ENCODE measurements at regions not wholly inside any gene's neighbourhood (a gene's known extent, or its start where the extent isn't known, plus 50 kb on each side); places are given as distances from the start of the nearest gene placed in this dataset.

- no peak overlapping the region for H3K27ac ChIP-seq
These were observed 131.8 kb upstream of the MCTP2 start for GRCh38 chr15:94099574-94099960.

GRCh38 chr15:94098921-94099573, 132.3 kb upstream of the MCTP2 start:
- Histone ChIP-seq H3K4me1 (no peaks in the 10 kb centered on the region), H3K9me3 (no peaks in the 10 kb centered on the region), H3K27me3 (no peaks in the 10 kb centered on the region), H3K4me3 (no peak overlapping the region), H3K27ac (no peak overlapping the region), H3K36me3 (no peaks in the 10 kb centered on the region)
- ATAC-seq (no peak), DNase-seq (no peak)
- intact Hi-C loops (cut with DNase I; ENCODE audit: low total_unique reads) (no loop called here), in situ Hi-C loops (cut with MboI; ENCODE audit: low sequenced_read_pairs in 4 of 4) (no loop called here)
- TF ChIP-seq POLR2A (IDR thresholded peaks at IDR 0.05), result no peak
- no peak for TF ChIP-seq CTCF (IDR thresholded peaks at IDR 0.05 in 4 of 5, conservative IDR thresholded peaks at IDR 0.05 in 1 of 5)

More at GRCh38 chr15:94099574-94099960, 131.8 kb upstream of the MCTP2 start:
- H3K4me3 ChIP-seq, result no peak overlapping the region
- no peak for ATAC-seq
- in situ Hi-C loops (cut with MboI; ENCODE audit: low sequenced_read_pairs in 4 of 4) (no loop called here), intact Hi-C loops (cut with DNase I; ENCODE audit: low total_unique reads) (no loop called here)
- no peaks in the 10 kb centered on the region for H3K27me3 ChIP-seq
- H3K9me3 ChIP-seq, result no peaks in the 10 kb centered on the region
- no peaks in the 10 kb centered on the region for H3K4me1 ChIP-seq
- DNase-seq, result no peak
- no peaks in the 10 kb centered on the region for H3K36me3 ChIP-seq
- TF ChIP-seq CTCF (IDR thresholded peaks at IDR 0.05 in 4 of 5, conservative IDR thresholded peaks at IDR 0.05 in 1 of 5), result no peak

DNA sequence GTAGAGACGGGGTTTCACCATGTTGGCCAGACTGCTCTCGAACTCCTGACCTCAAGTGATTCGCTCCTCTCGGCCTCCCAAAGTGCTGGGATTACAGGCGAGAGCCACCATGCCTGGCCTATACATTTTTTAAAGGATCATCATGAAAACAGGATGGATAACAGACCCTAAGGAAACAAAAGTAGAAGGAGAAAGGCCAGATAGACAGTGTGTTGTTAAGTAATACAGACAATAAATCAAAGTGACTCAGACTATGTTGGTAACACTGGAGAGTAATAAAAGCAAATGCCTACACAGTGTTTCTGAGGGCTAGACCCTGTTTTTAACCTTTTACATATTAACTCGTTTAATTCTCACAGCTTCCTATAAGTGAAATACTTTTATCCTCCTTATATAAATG, 133.8 kb upstream of the MCTP2 start:
- no peak for ATAC-seq
- in situ Hi-C loops (cut with MboI; ENCODE audit: low sequenced_read_pairs in 4 of 4), result no loop called here

GRCh38 chr15:94094310-94094709, 137.1 kb upstream of the MCTP2 start:
- no peak for ATAC-seq
- no peaks in the 10 kb centered on the region for H3K36me3 ChIP-seq
- in situ Hi-C loops (cut with MboI; ENCODE audit: low sequenced_read_pairs in 4 of 4) (no loop called here), intact Hi-C loops (cut with DNase I; ENCODE audit: low total_unique reads) (no loop called here)
- no peaks in the 10 kb centered on the region for H3K4me1 ChIP-seq
- TF ChIP-seq POLR2A (IDR thresholded peaks at IDR 0.05) (no peak), CTCF (IDR thresholded peaks at IDR 0.05 in 4 of 5, conservative IDR thresholded peaks at IDR 0.05 in 1 of 5) (no peak)
- DNase-seq, result no peak
- no peaks in the 10 kb centered on the region for H3K27me3 ChIP-seq
- no peak overlapping the region for H3K4me3 ChIP-seq
- H3K9me3 ChIP-seq, result no peaks in the 10 kb centered on the region
- H3K27ac ChIP-seq, result no peak overlapping the region

More for the DNA sequence above, 133.8 kb upstream of the MCTP2 start:
- Histone ChIP-seq H3K4me3 (no peak overlapping the region), H3K36me3 (no peaks in the 10 kb centered on the region), H3K27me3 (no peaks in the 10 kb centered on the region), H3K27ac (no peak overlapping the region), H3K9me3 (no peaks in the 10 kb centered on the region), H3K4me1 (no peaks in the 10 kb centered on the region)
- TF ChIP-seq CTCF (IDR thresholded peaks at IDR 0.05 in 4 of 5, conservative IDR thresholded peaks at IDR 0.05 in 1 of 5), result no peak
- TF ChIP-seq POLR2A (IDR thresholded peaks at IDR 0.05), result no peak
- intact Hi-C loops (cut with DNase I; ENCODE audit: low total_unique reads), result no loop called here
- DNase-seq, result no peak

DNA sequence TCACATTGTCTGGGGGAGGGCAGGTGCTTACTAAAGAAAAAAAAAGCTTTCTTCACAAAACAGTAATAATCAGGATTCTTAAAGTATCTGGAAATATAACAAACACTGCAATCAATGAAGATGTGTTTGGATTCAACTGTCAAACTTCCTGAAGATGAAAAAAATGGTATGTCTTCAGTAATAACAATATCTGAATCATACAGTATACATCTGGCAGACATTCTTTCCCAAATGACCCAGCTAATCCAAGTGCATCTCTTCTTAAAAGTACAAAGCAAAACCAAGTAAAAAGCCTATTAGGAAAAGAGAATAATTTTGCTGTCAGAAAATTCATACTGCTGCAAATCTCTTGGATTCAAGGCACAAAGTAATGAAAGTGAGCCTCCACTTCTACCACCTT, 145.0 kb upstream of the MCTP2 start:
- H3K4me3 ChIP-seq, result no peak overlapping the region
- no peaks in the 10 kb centered on the region for H3K9me3 ChIP-seq
- no peaks in the 10 kb centered on the region for H3K4me1 ChIP-seq
- no peaks in the 10 kb centered on the region for H3K27me3 ChIP-seq
- TF ChIP-seq POLR2A (IDR thresholded peaks at IDR 0.05), result no peak
- TF ChIP-seq CTCF (IDR thresholded peaks at IDR 0.05 in 4 of 5, conservative IDR thresholded peaks at IDR 0.05 in 1 of 5), result no peak
- H3K36me3 ChIP-seq, result no peaks in the 10 kb centered on the region
- in situ Hi-C loops (cut with MboI; ENCODE audit: low sequenced_read_pairs in 4 of 4) (no loop called here), intact Hi-C loops (cut with DNase I; ENCODE audit: low total_unique reads) (no loop called here)
- H3K27ac ChIP-seq, result no peak overlapping the region
- ATAC-seq, result no peak
- no peak for DNase-seq

All from gastrocnemius medialis (tissue), 4 donors.